KG1 (cell line): ENCODE measurements at regions not wholly inside any gene's neighbourhood (a gene's known extent, or its start where the extent isn't known, plus 50 kb on each side); places are given as distances from the start of the nearest gene placed in this dataset.

Source experiments
- DNase-seq: peaks from one replicate; lab custom pipeline; 2025; lab: John Stamatoyannopoulos, UW

GRCh38 chr6:99219788-99220187, 129.7 kb downstream of the FAXC start:
- no peak for DNase-seq

- DNase-seq: no peak
Measured at GRCh38 chr6:99216959-99217358, 132.5 kb downstream of the FAXC start.

- no peak for DNase-seq
Measured at GRCh38 chr6:99195986-99196655, 153.4 kb downstream of the FAXC start.

GRCh38 chr6:99192561-99192960, 156.9 kb downstream of the FAXC start:
- DNase-seq: no peak

GRCh38 chr6:99189823-99190721, 159.4 kb downstream of the FAXC start:
- DNase-seq: no peak

GRCh38 chr6:99187429-99187828, 162.0 kb downstream of the FAXC start:
- DNase-seq: no peak

- no peak for DNase-seq
Measured at GRCh38 chr6:99186417-99186816, 163.1 kb downstream of the FAXC start.

- no peak for DNase-seq
Measured at GRCh38 chr6:99185525-99185924, 163.9 kb downstream of the FAXC start.

GRCh38 chr6:99184696-99185095, 164.8 kb downstream of the FAXC start:
- no peak for DNase-seq

- no peak for DNase-seq
Measured at GRCh38 chr6:99183066-99183465, 166.4 kb downstream of the FAXC start.

GRCh38 chr6:99181174-99181573, 168.3 kb downstream of the FAXC start:
- no peak for DNase-seq

- DNase-seq: no peak
Measured at GRCh38 chr6:99178168-99178567, 171.3 kb downstream of the FAXC start.

GRCh38 chr6:99177736-99178135, 171.7 kb downstream of the FAXC start:
- no peak for DNase-seq

- no peak for DNase-seq
Measured at GRCh38 chr6:99165838-99166237, 183.6 kb downstream of the FAXC start.

- DNase-seq: no peak
Measured at GRCh38 chr6:99152347-99152643, 197.2 kb downstream of the FAXC start.

GRCh38 chr6:99151634-99152346, 197.7 kb downstream of the FAXC start:
- peak; percentile 5 for DNase-seq

- DNase-seq: no peak
Measured at GRCh38 chr6:99148761-99149160, 200.7 kb downstream of the FAXC start.

- DNase-seq: no peak
Measured at GRCh38 chr6:99148111-99148510, 200.4 kb upstream of the FBXL4 start.

- DNase-seq: no peak
Measured at GRCh38 chr6:99147206-99147605, 199.5 kb upstream of the FBXL4 start.

- no peak for DNase-seq
Measured at GRCh38 chr6:99146711-99147110, 199.0 kb upstream of the FBXL4 start.

GRCh38 chr6:99145738-99146137, 198.0 kb upstream of the FBXL4 start:
- no peak for DNase-seq

- no peak for DNase-seq
Measured at GRCh38 chr6:99143108-99143861, 195.5 kb upstream of the FBXL4 start.
